H1 (cell line): ENCODE measurements at regions not wholly inside any gene's neighbourhood (a gene's known extent, or its start where the extent isn't known, plus 50 kb on each side); places are given as distances from the start of the nearest gene placed in this dataset.

ENCODE experiments used
- BRCA1 ChIP-seq: IDR thresholded peaks from 2 replicates; pipeline ENCODE4 v1.6.1; 2012; ENCODE audit warnings: low read depth, low read length, improper control_type of control experiment
- CBX8 ChIP-seq: fragments of 300-800, 300-1000 bp; sonication (generic); IDR thresholded peaks from 2 replicates; pipeline ENCODE4 v1.7.1; 2016; ENCODE audit warnings: low read depth, low read length, borderline replicate concordance
- EP300 ChIP-seq, 2 experiments: IDR thresholded peaks; 1 replicate in 1 of 2; 2 replicates in 1 of 2; pipeline ENCODE4 v1.6.1; 2011 to 2012; ENCODE audit warnings: low read depth in 2 of 2, low read length in 2 of 2, mild to moderate bottlenecking in 2 of 2, borderline replicate concordance in 1 of 2, inconsistent platforms in 1 of 2, moderate library complexity in 1 of 2
- EZH2 ChIP-seq: fragments of 200-600 bp; sonication (generic); IDR thresholded peaks from 2 replicates; pipeline ENCODE4 v1.7.1; 2012; ENCODE audit warnings: low read depth, mild to moderate bottlenecking, moderate library complexity, low read length, inconsistent platforms; ENCODE audit not compliant: severe bottlenecking
- HDAC6 ChIP-seq: IDR thresholded peaks from one replicate; pipeline ENCODE4 v1.7.1; 2012; ENCODE audit warnings: low read depth, mild to moderate bottlenecking, inconsistent platforms, low read length, moderate library complexity
- NANOG ChIP-seq: IDR thresholded peaks from 2 replicates; pipeline ENCODE4 v1.6.1; 2011; ENCODE audit warnings: low read length, low read depth, mild to moderate bottlenecking, inconsistent platforms; ENCODE audit not compliant: insufficient read depth, poor library complexity, severe bottlenecking
- POLR2A ChIP-seq, 2 experiments: IDR thresholded peaks; 1 replicate in 1 of 2; 2 replicates in 1 of 2; pipeline ENCODE4 v1.6.1; 2011; ENCODE audit warnings: low read depth in 2 of 2, low read length in 2 of 2, mild to moderate bottlenecking in 2 of 2; ENCODE audit errors: control extremely low read depth in 1 of 2
- TCF12 ChIP-seq: IDR thresholded peaks from 2 replicates; pipeline ENCODE4 v1.6.1; 2011; ENCODE audit warnings: low read depth, mild to moderate bottlenecking, low read length
- ZNF274 ChIP-seq: IDR thresholded peaks from 2 replicates; pipeline ENCODE4 v1.7.0; 2012; ENCODE audit warnings: low read length, borderline replicate concordance; ENCODE audit errors: extremely low read depth
- TF ChIP-seq, protein P1 (sequence below), 3 experiments: IDR thresholded peaks; 1 replicate in 2 of 3; 2 replicates in 1 of 3; pipeline versions ENCODE4 v1.5.1 to v1.6.1; 2011; ENCODE audit warnings: low read length in 3 of 3, mild to moderate bottlenecking in 3 of 3, inconsistent platforms in 2 of 3, low read depth in 1 of 3, moderate library complexity in 1 of 3; ENCODE audit not compliant: insufficient read depth in 1 of 3; ENCODE audit errors: control extremely low read depth in 1 of 3
- TF ChIP-seq, protein P2 (sequence below): IDR thresholded peaks from 2 replicates; pipeline ENCODE4 v1.6.1; 2012; ENCODE audit warnings: inconsistent platforms

DNA sequence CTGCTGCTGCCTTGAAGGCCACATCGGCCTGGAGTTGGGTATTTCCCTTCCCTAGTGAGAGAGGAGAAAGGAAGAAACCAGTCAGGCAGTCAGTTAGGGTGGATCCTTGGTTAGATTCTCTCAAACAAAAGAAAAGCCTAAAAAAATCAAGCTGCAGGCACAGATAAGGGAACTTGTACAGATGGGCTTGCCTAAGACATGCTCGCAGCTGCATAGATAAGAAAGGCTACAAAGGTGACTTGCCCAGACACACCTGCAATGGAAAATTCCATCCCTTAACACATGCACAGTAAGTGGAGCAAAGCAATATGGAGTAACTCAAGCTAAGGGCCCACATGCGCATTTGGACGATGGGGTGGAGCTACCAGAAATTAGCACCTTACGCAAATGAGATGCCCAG lies 199.7 kb upstream of the ARPP21 start:
- TF ChIP-seq BRCA1 (no peak), EP300 (IDR thresholded peaks at IDR 0.05; ENCODE audit: borderline replicate concordance in 1 of 2, low read depth in 2 of 2, low read length in 2 of 2) (no peak), EZH2 (no peak), TCF12 (no peak), NANOG (no peak), HDAC6 (no peak), POLR2A (IDR thresholded peaks at IDR 0.05; ENCODE audit: control extremely low read depth in 1 of 2, low read depth in 2 of 2, low read length in 2 of 2) (no peak), ZNF274 (no peak), CBX8 (no peak)
- TF ChIP-seq, protein P1, sequence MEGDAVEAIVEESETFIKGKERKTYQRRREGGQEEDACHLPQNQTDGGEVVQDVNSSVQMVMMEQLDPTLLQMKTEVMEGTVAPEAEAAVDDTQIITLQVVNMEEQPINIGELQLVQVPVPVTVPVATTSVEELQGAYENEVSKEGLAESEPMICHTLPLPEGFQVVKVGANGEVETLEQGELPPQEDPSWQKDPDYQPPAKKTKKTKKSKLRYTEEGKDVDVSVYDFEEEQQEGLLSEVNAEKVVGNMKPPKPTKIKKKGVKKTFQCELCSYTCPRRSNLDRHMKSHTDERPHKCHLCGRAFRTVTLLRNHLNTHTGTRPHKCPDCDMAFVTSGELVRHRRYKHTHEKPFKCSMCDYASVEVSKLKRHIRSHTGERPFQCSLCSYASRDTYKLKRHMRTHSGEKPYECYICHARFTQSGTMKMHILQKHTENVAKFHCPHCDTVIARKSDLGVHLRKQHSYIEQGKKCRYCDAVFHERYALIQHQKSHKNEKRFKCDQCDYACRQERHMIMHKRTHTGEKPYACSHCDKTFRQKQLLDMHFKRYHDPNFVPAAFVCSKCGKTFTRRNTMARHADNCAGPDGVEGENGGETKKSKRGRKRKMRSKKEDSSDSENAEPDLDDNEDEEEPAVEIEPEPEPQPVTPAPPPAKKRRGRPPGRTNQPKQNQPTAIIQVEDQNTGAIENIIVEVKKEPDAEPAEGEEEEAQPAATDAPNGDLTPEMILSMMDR (IDR thresholded peaks at IDR 0.05; ENCODE audit: control extremely low read depth in 1 of 3, insufficient read depth in 1 of 3, low read depth in 1 of 3, low read length in 3 of 3): no peak
- TF ChIP-seq, protein P2, sequence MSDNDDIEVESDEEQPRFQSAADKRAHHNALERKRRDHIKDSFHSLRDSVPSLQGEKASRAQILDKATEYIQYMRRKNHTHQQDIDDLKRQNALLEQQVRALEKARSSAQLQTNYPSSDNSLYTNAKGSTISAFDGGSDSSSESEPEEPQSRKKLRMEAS: no peak
